NB4 (cell line): ENCODE measurements at regions not wholly inside any gene's neighbourhood (a gene's known extent, or its start where the extent isn't known, plus 50 kb on each side); places are given as distances from the start of the nearest gene placed in this dataset.

Experiments used
- POLR2A ChIP-seq: IDR thresholded peaks from 2 replicates; pipeline ENCODE4 v1.6.1; 2011; ENCODE audit warnings: mild to moderate bottlenecking; ENCODE audit not compliant: insufficient read length; ENCODE audit errors: extremely low read depth
- TF ChIP-seq, protein P1 (sequence below): IDR thresholded peaks from one replicate; pipeline ENCODE4 v1.5.1; 2012; ENCODE audit warnings: low read depth, low read length

GRCh38 chr4:137226221-137226620 is 306.1 kb downstream of the PCDH18 start:
- TF ChIP-seq, protein P1, sequence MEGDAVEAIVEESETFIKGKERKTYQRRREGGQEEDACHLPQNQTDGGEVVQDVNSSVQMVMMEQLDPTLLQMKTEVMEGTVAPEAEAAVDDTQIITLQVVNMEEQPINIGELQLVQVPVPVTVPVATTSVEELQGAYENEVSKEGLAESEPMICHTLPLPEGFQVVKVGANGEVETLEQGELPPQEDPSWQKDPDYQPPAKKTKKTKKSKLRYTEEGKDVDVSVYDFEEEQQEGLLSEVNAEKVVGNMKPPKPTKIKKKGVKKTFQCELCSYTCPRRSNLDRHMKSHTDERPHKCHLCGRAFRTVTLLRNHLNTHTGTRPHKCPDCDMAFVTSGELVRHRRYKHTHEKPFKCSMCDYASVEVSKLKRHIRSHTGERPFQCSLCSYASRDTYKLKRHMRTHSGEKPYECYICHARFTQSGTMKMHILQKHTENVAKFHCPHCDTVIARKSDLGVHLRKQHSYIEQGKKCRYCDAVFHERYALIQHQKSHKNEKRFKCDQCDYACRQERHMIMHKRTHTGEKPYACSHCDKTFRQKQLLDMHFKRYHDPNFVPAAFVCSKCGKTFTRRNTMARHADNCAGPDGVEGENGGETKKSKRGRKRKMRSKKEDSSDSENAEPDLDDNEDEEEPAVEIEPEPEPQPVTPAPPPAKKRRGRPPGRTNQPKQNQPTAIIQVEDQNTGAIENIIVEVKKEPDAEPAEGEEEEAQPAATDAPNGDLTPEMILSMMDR: no peak
- no peak for TF ChIP-seq POLR2A
